ENCODE measurements at regions not wholly inside any gene's neighbourhood (a gene's known extent, or its start where the extent isn't known, plus 50 kb on each side); places are given as distances from the start of the nearest gene placed in this dataset.

GRCh38 chr5:164302533-164303235 is 797.3 kb downstream of the MAT2B start:
- TF ChIP-seq RFX5 (IDR thresholded peaks at IDR 0.05; ENCODE audit: low read depth, low read length) (no peak), EZH2 (IDR thresholded peaks at IDR 0.05; ENCODE audit: borderline replicate concordance, control insufficient read depth, low read depth, low read length) (no peak), YY1 (IDR thresholded peaks at IDR 0.05; ENCODE audit: low read depth, low read length) (no peak), MYC (IDR thresholded peaks at IDR 0.05; ENCODE audit: insufficient read depth, insufficient read length, insufficient replicate concordance, low read length, severe bottlenecking) (no peak), RAD21 (IDR thresholded peaks at IDR 0.05; ENCODE audit: insufficient read depth, low read depth, low read length) (no peak), ZNF24 (IDR thresholded peaks at IDR 0.05) (no peak), JUNB (IDR thresholded peaks at IDR 0.05) (no peak), CTCF (IDR thresholded peaks at IDR 0.05 in 2 of 3, conservative IDR thresholded peaks at IDR 0.05 in 1 of 3; ENCODE audit: control insufficient read depth in 2 of 3, extremely low read depth in 1 of 3, insufficient read depth in 1 of 3, low read depth in 3 of 3, low read length in 3 of 3) (no peak), ZNF217 (IDR thresholded peaks at IDR 0.05) (no peak)

All from GM12878 (cell line).